ENCODE measurements at regions not wholly inside any gene's neighbourhood (a gene's known extent, or its start where the extent isn't known, plus 50 kb on each side); places are given as distances from the start of the nearest gene placed in this dataset.
"Not testable (repeated sequence)": the region's sequence is repeated elsewhere in the genome, so short reads cannot be mapped to it uniquely, and the experiment has no call there.

GRCh38 chr3:177658354-177658753 is 461.1 kb upstream of the TBL1XR1 start:
- no peak overlapping the region for H3K27ac ChIP-seq
- no peaks in the 10 kb centered on the region for H3K27me3 ChIP-seq (ENCODE audit: insufficient read depth in 3 of 3, low read length in 2 of 3)
- H3K9me3 ChIP-seq: no peaks in the 10 kb centered on the region
- no peaks in the 10 kb centered on the region for H3K4me1 ChIP-seq
- intact Hi-C loops (cut with DNase I): no loop called here
- DNase-seq: no peak
- no peak for TF ChIP-seq CTCF (IDR thresholded peaks at IDR 0.05)
- H3K4me3 ChIP-seq: no peak overlapping the region
- no peaks in the 10 kb centered on the region for H3K36me3 ChIP-seq (ENCODE audit: insufficient read depth in 1 of 2, low read depth in 1 of 2)
- ATAC-seq: no peak

GRCh38 chr3:177664380-177665103 is 467.3 kb upstream of the TBL1XR1 start:
- ATAC-seq; H3K36me3 ChIP-seq (ENCODE audit: insufficient read depth in 1 of 2, low read depth in 1 of 2); H3K4me3 ChIP-seq; intact Hi-C loops (cut with DNase I); H3K27ac ChIP-seq; H3K9me3 ChIP-seq; H3K4me1 ChIP-seq; DNase-seq; H3K27me3 ChIP-seq (ENCODE audit: insufficient read depth in 3 of 3, low read length in 2 of 3): not testable (repeated sequence)
- 88 to 92% (median 90%) methylated on average over 16 to 17 of the region's 17 CpGs for WGBS, 3 donors

GRCh38 chr3:177665122-177665808 is 468.0 kb upstream of the TBL1XR1 start:
- no peak overlapping the region for H3K27ac ChIP-seq
- H3K9me3 ChIP-seq: no peaks in the 10 kb centered on the region
- DNase-seq: no peak
- H3K27me3 ChIP-seq (ENCODE audit: insufficient read depth in 3 of 3, low read length in 2 of 3): no peaks in the 10 kb centered on the region
- WGBS, 3 donors: 95 to 99% (median 97%) methylated on average over 6 to 9 of the region's 9 CpGs
- TF ChIP-seq CTCF (IDR thresholded peaks at IDR 0.05): no peak
- no peaks in the 10 kb centered on the region for H3K36me3 ChIP-seq (ENCODE audit: insufficient read depth in 1 of 2, low read depth in 1 of 2)
- no peak for ATAC-seq
- no peak overlapping the region for H3K4me3 ChIP-seq
- H3K4me1 ChIP-seq: no peaks in the 10 kb centered on the region
- intact Hi-C loops (cut with DNase I): no loop called here

GRCh38 chr3:177672252-177672911 is 475.1 kb upstream of the TBL1XR1 start:
- Histone ChIP-seq H3K36me3 (ENCODE audit: insufficient read depth in 1 of 2, low read depth in 1 of 2) (no peaks in the 10 kb centered on the region), H3K4me3 (no peak overlapping the region), H3K4me1 (peaks cover 17% of the 10 kb centered on the region), H3K9me3 (no peaks in the 10 kb centered on the region), H3K27me3 (ENCODE audit: insufficient read depth in 3 of 3, low read length in 2 of 3) (no peaks in the 10 kb centered on the region), H3K27ac (no peak overlapping the region)
- no peak for TF ChIP-seq CTCF (IDR thresholded peaks at IDR 0.05)
- ATAC-seq: no peak
- WGBS, 3 donors: 81 to 93% (median 87%) methylated on average over 10 of the region's 10 CpGs
- intact Hi-C loops (cut with DNase I): no loop called here
- no peak for DNase-seq
